Inflammatory macrophage treated with lipopolysaccharide for 1 hour (primary cell): ENCODE measurements at regions not wholly inside any gene's neighbourhood (a gene's known extent, or its start where the extent isn't known, plus 50 kb on each side); places are given as distances from the start of the nearest gene placed in this dataset.

Source experiments
- DNase-seq, 2 donors: peaks; one replicate each; pipeline ENCODE4 v3.0.0-alpha.2; 2020 to 2022

GRCh38 chr10:7477538-7478334 is 66.9 kb upstream of the SFMBT2 start:
- DNase-seq, result no peak

DNA sequence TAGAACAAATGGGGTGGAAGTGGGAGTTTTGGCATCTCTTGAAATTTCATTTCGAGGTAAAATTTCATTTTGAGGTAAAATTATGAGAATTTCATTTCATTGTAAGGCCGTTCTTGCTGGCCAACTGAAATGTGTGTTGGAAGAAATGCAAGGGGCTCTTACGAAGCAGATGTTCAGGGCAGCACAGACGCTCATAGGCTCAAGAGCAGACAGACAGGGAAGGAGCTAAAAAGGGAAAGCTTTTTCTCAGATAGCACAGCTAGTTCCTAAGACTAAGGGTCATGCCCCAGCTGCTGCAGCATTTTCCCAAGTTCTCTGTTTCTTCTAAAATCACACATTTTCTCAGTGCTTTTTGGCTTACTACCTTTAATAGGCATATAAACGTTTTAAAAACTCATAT is 65.1 kb upstream of the SFMBT2 start:
- DNase-seq, result no peak

GRCh38 chr10:7475046-7475911 is 64.4 kb upstream of the SFMBT2 start:
- DNase-seq, result no peak

GRCh38 chr10:7474388-7474787 is 63.6 kb upstream of the SFMBT2 start:
- DNase-seq, result no peak

DNA sequence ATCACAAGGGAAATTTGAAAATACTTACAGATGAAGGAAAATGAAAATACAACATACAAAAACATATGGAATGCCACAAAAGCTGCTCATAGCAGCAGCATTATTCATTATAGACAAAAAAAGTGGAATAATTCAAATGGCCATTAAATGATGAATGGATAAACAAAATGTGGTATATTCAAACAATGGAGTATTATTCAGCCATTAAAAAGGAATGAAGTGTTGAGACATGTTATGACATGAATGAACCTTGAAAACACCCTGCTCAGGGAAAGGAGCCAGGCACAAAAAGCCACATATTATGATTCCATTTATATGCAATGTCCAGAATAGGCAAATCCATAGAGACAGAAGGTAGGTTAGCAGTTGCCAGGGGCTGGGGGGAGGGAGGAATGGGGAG is 62.6 kb upstream of the SFMBT2 start:
- no peak for DNase-seq

DNA sequence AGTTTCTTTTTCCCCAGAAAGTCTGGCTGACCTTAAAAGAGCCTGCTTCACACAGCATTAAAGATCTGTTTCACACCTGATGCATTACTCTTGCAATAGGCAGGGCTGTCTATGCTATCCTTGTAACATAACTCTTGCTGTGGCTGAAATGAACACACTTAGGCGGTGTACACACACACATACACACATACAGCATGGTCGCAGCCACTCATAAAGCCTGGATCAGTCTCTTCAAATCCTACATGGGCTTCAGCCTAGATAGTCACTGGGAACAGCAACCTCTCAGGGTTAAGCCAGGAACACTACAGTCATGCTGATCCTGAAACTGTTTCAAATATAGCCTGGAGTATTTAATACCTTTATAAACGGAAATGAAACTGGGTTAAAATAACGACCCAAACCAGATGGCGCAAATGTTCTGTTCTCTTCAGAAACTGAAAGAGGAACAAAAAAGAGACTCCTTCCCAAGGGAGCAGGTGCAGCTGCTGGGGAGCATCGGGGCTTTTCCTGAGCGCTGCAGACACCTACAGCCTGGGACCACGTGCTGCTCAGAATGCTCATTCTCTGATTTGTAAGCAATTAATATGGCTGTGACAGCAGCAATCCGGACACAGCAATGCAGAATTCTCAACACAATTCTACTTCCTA is 61.0 kb upstream of the SFMBT2 start:
- DNase-seq, result peak; percentile 66 to 80

DNA sequence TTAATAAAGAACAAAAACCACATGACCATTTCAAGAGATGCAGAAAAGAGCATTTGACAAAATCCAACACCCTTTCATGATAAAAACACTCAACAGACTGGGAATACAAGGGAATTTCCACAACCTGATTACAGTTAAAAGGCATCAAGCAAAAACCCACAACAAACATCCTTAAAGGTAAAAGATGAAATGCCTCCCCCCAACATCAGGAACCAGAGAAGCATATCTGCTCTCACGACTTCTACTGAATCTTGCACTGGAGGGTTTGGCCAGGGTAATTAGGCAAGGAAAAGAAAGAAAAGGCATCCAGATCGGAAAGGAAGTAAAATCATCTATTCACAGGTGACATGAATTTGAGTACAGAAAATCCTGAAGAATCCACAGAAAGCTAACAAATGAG is 59.5 kb upstream of the SFMBT2 start:
- no peak for DNase-seq

DNA sequence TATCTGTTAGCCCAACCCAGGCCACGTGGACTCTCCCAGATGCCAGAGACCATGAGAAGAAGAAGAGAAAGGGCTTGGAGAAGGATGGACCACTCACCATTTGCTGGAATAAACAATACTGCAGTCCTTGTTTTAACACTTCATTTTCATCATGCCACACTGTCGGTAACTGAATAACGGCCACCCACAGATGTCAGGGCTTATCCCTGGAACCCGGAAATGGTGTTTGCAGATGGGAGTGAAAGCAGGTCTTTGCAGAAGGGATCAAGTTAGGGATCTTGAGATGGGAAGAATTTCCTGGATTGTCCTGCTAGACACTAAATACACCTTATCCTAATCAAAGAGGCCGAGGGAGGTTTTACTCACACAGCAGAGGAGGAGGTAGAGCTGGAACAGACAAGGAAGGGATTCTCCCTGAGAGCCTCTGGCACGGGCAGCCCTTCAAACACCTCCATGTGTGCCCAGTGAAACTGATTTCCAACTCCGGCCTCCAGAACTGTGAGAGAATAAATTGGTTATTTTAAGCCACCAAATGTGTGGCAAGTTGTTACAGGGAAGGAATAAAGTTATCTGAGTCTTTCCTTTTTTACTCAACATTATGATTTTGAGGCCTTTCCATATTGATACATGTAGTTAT is 56.3 kb upstream of the SFMBT2 start:
- DNase-seq, result no peak

GRCh38 chr10:7464691-7465090 is 53.9 kb upstream of the SFMBT2 start:
- DNase-seq, result peak; percentile 60 to 74
